ENCODE measurements at regions not wholly inside any gene's neighbourhood (a gene's known extent, or its start where the extent isn't known, plus 50 kb on each side); places are given as distances from the start of the nearest gene placed in this dataset.

DNA sequence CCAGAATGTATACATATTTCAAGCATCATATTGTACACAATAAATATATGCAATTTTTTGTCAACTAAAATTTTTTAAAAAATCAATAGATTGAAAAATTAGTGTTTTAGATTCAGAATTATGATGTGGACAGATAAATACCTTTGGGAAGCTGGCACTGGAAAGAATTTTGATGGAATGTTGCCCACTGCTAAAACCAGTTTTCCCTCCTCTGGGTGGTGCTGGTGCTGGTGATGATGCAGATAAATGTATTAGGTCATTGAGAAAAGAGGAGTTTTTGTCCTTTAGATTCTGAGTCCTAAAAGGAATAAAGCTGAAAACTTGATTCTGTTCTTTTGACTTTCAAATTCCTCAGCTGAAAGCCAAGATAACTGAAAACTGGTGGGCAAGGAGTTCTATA lies 56.0 kb upstream of the SUCLG2 start:
- DNase-seq (ENCODE audit: low read depth, low spot score): no peak

GRCh38 chr3:67706934-67707333 lies 52.5 kb upstream of the SUCLG2 start:
- no peak for DNase-seq (ENCODE audit: low read depth, low spot score)

DNA sequence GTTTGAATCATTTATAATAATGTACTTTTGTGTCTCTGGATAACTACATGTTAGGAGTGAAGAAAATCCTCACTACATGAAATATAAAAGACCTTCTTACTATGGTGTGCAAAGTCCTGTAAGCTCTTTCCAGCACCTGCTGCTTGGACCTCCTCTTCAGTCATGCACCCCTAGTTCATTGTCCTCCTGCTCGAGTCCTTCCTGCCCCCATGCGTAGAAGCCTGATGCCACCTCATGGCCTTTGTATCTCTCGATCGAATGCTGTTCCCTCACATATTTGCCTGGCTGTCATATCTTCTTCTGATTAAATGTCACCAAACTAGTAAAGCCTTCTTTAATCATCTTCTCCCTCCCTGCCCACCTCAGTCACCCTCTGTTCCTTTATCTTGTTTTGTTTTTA lies 49.9 kb upstream of the SUCLG2 start:
- no peak for DNase-seq (ENCODE audit: low read depth, low spot score)

Data from pulmonary artery endothelial cell (primary cell).